K562 (cell line): ENCODE measurements at regions not wholly inside any gene's neighbourhood (a gene's known extent, or its start where the extent isn't known, plus 50 kb on each side); places are given as distances from the start of the nearest gene placed in this dataset.

ENCODE experiments used
- ATAC-seq: fragments of 200-7000 bp; cut with Tn5 transposase; 3 replicates; pipeline ENCODE4 v1.9.1; 2020; ENCODE audit warnings: moderate library complexity
- BruUV-seq: library from RNA; stranded (reverse); fragments of 400-500 nt; replicated peaks from 2 replicates; lab custom pipeline; 2021; lab: Mats Ljungman, UMichigan
- CTCF ChIA-PET: fragments of 300-600 bp; formaldehyde crosslinking; extraction: SDS; loops from one replicate; lab custom pipeline; 2021; ENCODE audit warnings: low intra/inter-chr PET ratio; lab: Yijun Ruan, JAX
- POLR2A ChIA-PET: fragments of 300-600, 350-650 bp; sonication (Branson Sonifier 250); formaldehyde crosslinking; extraction: SDS; loops from one replicate; lab custom pipeline; 2021; ENCODE audit warnings: antibody characterized with exemption, inconsistent platforms; lab: Yijun Ruan, JAX
- DNase-seq, 4 experiments: peaks; one replicate each; pipeline versions ENCODE4 v3.0.0 to v3.0.0-alpha.2; 2011 to 2018; ENCODE audit warnings: low spot score in 3 of 4, mixed read lengths in 3 of 4; ENCODE audit errors: extremely low read depth in 1 of 4
- FAIRE-seq: peaks from 2 replicates; lab custom pipeline; 2011; peaks lifted over from hg19 to GRCh38; lab: Jason Lieb, UNC
- H2AFZ ChIP-seq: 2 replicates; pipeline ENCODE4 v1.6.0; 2011; ENCODE audit warnings: low read depth, low read length, control low read depth, inconsistent platforms
- H3K27ac ChIP-seq: fragments of 200-600 bp; 3 replicates; pipeline ENCODE4 v1.8.0; 2011; ENCODE audit warnings: low read depth, mild to moderate bottlenecking, control low read depth, inconsistent platforms, low read length, moderate library complexity, mixed read lengths; ENCODE audit errors: extremely low read depth
- H3K27me3 ChIP-seq, 2 experiments: fragments of 300-600 bp in 1 of 2; 2 replicates in 1 of 2; 3 replicates in 1 of 2; pipeline versions ENCODE4 v1.6.0 to v1.8.0; 2011; ENCODE audit warnings: inconsistent platforms in 2 of 2, low read length in 2 of 2, mild to moderate bottlenecking in 1 of 2, mixed read lengths in 1 of 2, moderate library complexity in 1 of 2; ENCODE audit not compliant: control insufficient read depth in 2 of 2, insufficient read depth in 2 of 2
- H3K36me3 ChIP-seq: fragments of 300-600 bp; 3 replicates; pipeline ENCODE4 v1.8.0; 2011; ENCODE audit warnings: mild to moderate bottlenecking, low read length, inconsistent platforms; ENCODE audit not compliant: control insufficient read depth, insufficient read depth
- H3K4me1 ChIP-seq, 2 experiments: fragments of 200-600 bp in 1 of 2; replicated peaks in 1 of 2; 2 replicates in 1 of 2; 3 replicates in 1 of 2; pipeline versions ENCODE4 v1.5.1 to v1.8.0; 2011; ENCODE audit warnings: inconsistent platforms in 2 of 2, low read length in 2 of 2, mild to moderate bottlenecking in 1 of 2, mixed read lengths in 1 of 2, moderate library complexity in 1 of 2; ENCODE audit not compliant: control insufficient read depth in 2 of 2, insufficient read depth in 2 of 2
- H3K4me2 ChIP-seq: 2 replicates; pipeline ENCODE4 v1.6.1; 2011; ENCODE audit warnings: low read length, control low read depth, inconsistent platforms, mixed read lengths; ENCODE audit not compliant: insufficient read depth
- H3K4me3 ChIP-seq: fragments of 200-600 bp; sonication (generic), shearing (Covaris generic); 2 replicates; pipeline ENCODE4 v1.5.1; 2016; ENCODE audit warnings: control low read depth, inconsistent platforms
- H3K79me2 ChIP-seq: fragments of 200-600 bp; 3 replicates; pipeline ENCODE4 v1.8.0; 2011; ENCODE audit warnings: low read length, inconsistent platforms; ENCODE audit not compliant: control insufficient read depth, insufficient read depth
- H3K9ac ChIP-seq, 2 experiments: 2 replicates each; pipeline versions ENCODE4 v1.6.0 to v1.6.1; 2011; ENCODE audit warnings: low read depth in 2 of 2, low read length in 2 of 2, control low read depth in 1 of 2, inconsistent platforms in 1 of 2, mild to moderate bottlenecking in 1 of 2, mixed read lengths in 1 of 2; ENCODE audit not compliant: insufficient read depth in 1 of 2
- H3K9me1 ChIP-seq: one replicate; pipeline ENCODE4 v1.6.0; 2011; ENCODE audit warnings: inconsistent platforms, mild to moderate bottlenecking, low read length, moderate library complexity; ENCODE audit not compliant: control insufficient read depth, insufficient read depth
- H3K9me3 ChIP-seq: replicated peaks from 2 replicates; pipeline ENCODE4 v1.5.1; 2011; ENCODE audit warnings: low read depth, low read length, inconsistent platforms; ENCODE audit not compliant: control insufficient read depth, insufficient read depth
- H4K20me1 ChIP-seq: replicated peaks from 2 replicates; pipeline ENCODE4 v1.6.1; 2011; ENCODE audit warnings: low read length, inconsistent platforms, mixed read lengths; ENCODE audit not compliant: control insufficient read depth, insufficient read depth
- KDM5B ChIP-seq: fragments of 200-600 bp; sonication (generic); IDR thresholded peaks from 2 replicates; pipeline ENCODE4 v1.6.1; 2012; ENCODE audit warnings: low read depth, mild to moderate bottlenecking, moderate library complexity, low read length, control low read depth, inconsistent platforms; ENCODE audit not compliant: insufficient replicate concordance
- MAFF ChIP-seq: IDR thresholded peaks from 2 replicates; pipeline ENCODE4 v1.6.1; 2012; ENCODE audit warnings: low read length, improper control_type of control experiment
- NCOA2 ChIP-seq, 2 experiments: fragments of 450-650 bp; IDR thresholded peaks; 2 replicates each; pipeline ENCODE4 v1.6.1; 2018; ENCODE audit warnings: mild to moderate bottlenecking in 2 of 2, moderate library complexity in 1 of 2; ENCODE audit not compliant: partially characterized antibody in 2 of 2
- NUFIP1 ChIP-seq: fragments of 450-650 bp; IDR thresholded peaks from 2 replicates; pipeline ENCODE4 v1.6.1; 2018; ENCODE audit not compliant: partially characterized antibody
- PHB2 ChIP-seq: fragments of 450-650 bp; IDR thresholded peaks from 2 replicates; pipeline ENCODE4 v1.6.1; 2017; ENCODE audit warnings: low read depth
- POLR2AphosphoS5 ChIP-seq: IDR thresholded peaks from 2 replicates; pipeline ENCODE4 v1.6.1; 2011; ENCODE audit warnings: mild to moderate bottlenecking, low read depth, low read length, moderate library complexity; ENCODE audit not compliant: control insufficient read depth, insufficient read depth
- PPARD ChIP-seq: fragments of 250-450 bp; sonication (Bioruptor Pico); IDR thresholded peaks from 2 replicates; pipeline ENCODE4 v1.8.0; 2022; ENCODE audit warnings: inconsistent platforms, mild to moderate bottlenecking, moderate library complexity
- PREB ChIP-seq: sonication (generic); formaldehyde crosslinking; IDR thresholded peaks from 2 replicates; pipeline ENCODE4 v1.8.1; 2023; ENCODE audit warnings: mild to moderate bottlenecking, missing genetic modification reagents
- ZBTB1 ChIP-seq: sonication (generic); formaldehyde crosslinking; IDR thresholded peaks from 2 replicates; pipeline ENCODE4 v1.8.1; 2023; ENCODE audit warnings: missing genetic modification reagents, low read depth, mild to moderate bottlenecking, borderline replicate concordance
- ZBTB5 ChIP-seq: fragments of 450-650 bp; IDR thresholded peaks from 2 replicates; pipeline ENCODE4 v1.6.1; 2017; ENCODE audit warnings: antibody characterized with exemption
- ZC3H8 ChIP-seq: fragments of 450-650 bp; IDR thresholded peaks from 2 replicates; pipeline ENCODE4 v1.6.1; 2017
- ZNF407 ChIP-seq: fragments of 450-650 bp; IDR thresholded peaks from 2 replicates; pipeline ENCODE4 v1.6.1; 2016; ENCODE audit warnings: low read depth
- ZNF699 ChIP-seq: fragments of 250-450 bp; sonication (Bioruptor Pico); IDR thresholded peaks from 2 replicates; pipeline ENCODE4 v1.8.0; 2021; ENCODE audit warnings: mild to moderate bottlenecking, moderate library complexity; ENCODE audit not compliant: insufficient replicate concordance
- WGBS: fragments of 100-300 bp; shearing (Covaris generic); methylation state at CpG from one replicate; pipeline ENCODE4 v1.1.6; 2016; ENCODE audit warnings: low coverage, mixed read lengths; ENCODE audit not compliant: insufficient coverage; ENCODE audit errors: missing lambda C conversion rate; 5-methylcytosine and 5-hydroxymethylcytosine counted together
- in situ Hi-C: fragments of 300-500 bp; cut with MboI; formaldehyde crosslinking; loops from 4 replicates; pipeline ENCODE4 v1.15.0; 2018; ENCODE audit warnings: inconsistent platforms, mixed read lengths
- intact Hi-C: fragments of 100-400 bp; cut with micrococcal nuclease; formaldehyde crosslinking; loops from 2 replicates; pipeline ENCODE4 v1.14.2; 2022

GRCh38 chr18:71398531-71398930 lies 1109.7 kb downstream of the SOCS6 start:
- H3K36me3 ChIP-seq = no peaks in the 10 kb centered on the region
- no peak overlapping the region for H3K4me2 ChIP-seq
- ATAC-seq = no peak
- no peak overlapping the region for H3K27ac ChIP-seq
- no peaks in the 10 kb centered on the region for H3K27me3 ChIP-seq
- ChIA-PET CTCF (no interaction called here), POLR2A (no interaction called here)
- H3K4me3 ChIP-seq = no peak overlapping the region
- intact Hi-C loops = no loop called here
- DNase-seq = no peak
- no peaks in the 10 kb centered on the region for H3K9me3 ChIP-seq
- WGBS = 0% methylated on average over 4 of the region's 4 CpGs
- BruUV-seq = no TSS peak
- H2AFZ ChIP-seq = no peak overlapping the region
- in situ Hi-C loops = no loop called here
- H3K9ac ChIP-seq = no peak overlapping the region
- no peaks in the 10 kb centered on the region for H3K4me1 ChIP-seq
- H4K20me1 ChIP-seq = no peaks in the 10 kb centered on the region
- H3K79me2 ChIP-seq = no peaks in the 10 kb centered on the region
- H3K9me1 ChIP-seq = no peaks in the 10 kb centered on the region
- no peak for FAIRE-seq
- TF ChIP-seq POLR2AphosphoS5 (no peak), ZNF699 (CRISPR knock-in tag) (no peak), NUFIP1 (no peak), PREB (CRISPR knock-in tag) (no peak), PPARD (CRISPR knock-in tag) (no peak), ZNF407 (no peak), ZBTB5 (no peak), ZC3H8 (no peak), MAFF (no peak), NCOA2 (IDR thresholded peaks at IDR 0.05; ENCODE audit: partially characterized antibody in 2 of 2) (no peak), PHB2 (no peak), ZBTB1 (CRISPR knock-in tag) (no peak), KDM5B (no peak)
